ENCODE measurements at regions not wholly inside any gene's neighbourhood (a gene's known extent, or its start where the extent isn't known, plus 50 kb on each side); places are given as distances from the start of the nearest gene placed in this dataset.

- TF ChIP-seq CTCF (IDR thresholded peaks at IDR 0.05) (no peak), POLR2A (IDR thresholded peaks at IDR 0.05) (no peak)
These were observed 120.5 kb downstream of the PMAIP1 start for GRCh38 chr18:60020107-60020925.

All from adrenal gland (tissue), 5 donors.